ENCODE measurements at regions not wholly inside any gene's neighbourhood (a gene's known extent, or its start where the extent isn't known, plus 50 kb on each side); places are given as distances from the start of the nearest gene placed in this dataset.

GRCh38 chr6:98146656-98147055 is 687.7 kb upstream of the POU3F2 start:
- ATAC-seq (no peak), DNase-seq (ENCODE audit: low read depth, low spot score) (no peak)
- Histone ChIP-seq H3K9ac (ENCODE audit: low read length) (no peak overlapping the region), H3K4me1 (ENCODE audit: control insufficient read depth in 1 of 2, insufficient read depth in 2 of 2, low read length in 2 of 2) (no peaks in the 10 kb centered on the region), H3K79me2 (ENCODE audit: insufficient read depth, low read length) (no peaks in the 10 kb centered on the region), H3K4me2 (ENCODE audit: low read length) (no peak overlapping the region), H3K27me3 (ENCODE audit: insufficient read depth, low read length) (no peaks in the 10 kb centered on the region), H3K9me2 (ENCODE audit: insufficient read depth) (no peaks in the 10 kb centered on the region), H4K20me1 (ENCODE audit: insufficient read depth) (no peaks in the 10 kb centered on the region), H3K36me3 (ENCODE audit: control insufficient read depth in 1 of 2, insufficient read depth in 2 of 2, low read length in 2 of 2) (no peaks in the 10 kb centered on the region), H3K4me3 (replicated peaks in 1 of 2; ENCODE audit: low read depth in 1 of 2, low read length in 2 of 2) (no peak overlapping the region), H2AFZ (ENCODE audit: low read depth, low read length, poor library complexity, severe bottlenecking) (no peak overlapping the region), H3K9me3 (ENCODE audit: control insufficient read depth in 1 of 2, insufficient read depth in 1 of 2, low read depth in 1 of 2, low read length in 2 of 2) (peaks cover 0 to 6% of the 10 kb centered on the region in 2 experiments; a peak in 1 of 4 replicates), H3K27ac (ENCODE audit: low read depth, low read length) (no peak overlapping the region)
- TF ChIP-seq, protein P1, sequence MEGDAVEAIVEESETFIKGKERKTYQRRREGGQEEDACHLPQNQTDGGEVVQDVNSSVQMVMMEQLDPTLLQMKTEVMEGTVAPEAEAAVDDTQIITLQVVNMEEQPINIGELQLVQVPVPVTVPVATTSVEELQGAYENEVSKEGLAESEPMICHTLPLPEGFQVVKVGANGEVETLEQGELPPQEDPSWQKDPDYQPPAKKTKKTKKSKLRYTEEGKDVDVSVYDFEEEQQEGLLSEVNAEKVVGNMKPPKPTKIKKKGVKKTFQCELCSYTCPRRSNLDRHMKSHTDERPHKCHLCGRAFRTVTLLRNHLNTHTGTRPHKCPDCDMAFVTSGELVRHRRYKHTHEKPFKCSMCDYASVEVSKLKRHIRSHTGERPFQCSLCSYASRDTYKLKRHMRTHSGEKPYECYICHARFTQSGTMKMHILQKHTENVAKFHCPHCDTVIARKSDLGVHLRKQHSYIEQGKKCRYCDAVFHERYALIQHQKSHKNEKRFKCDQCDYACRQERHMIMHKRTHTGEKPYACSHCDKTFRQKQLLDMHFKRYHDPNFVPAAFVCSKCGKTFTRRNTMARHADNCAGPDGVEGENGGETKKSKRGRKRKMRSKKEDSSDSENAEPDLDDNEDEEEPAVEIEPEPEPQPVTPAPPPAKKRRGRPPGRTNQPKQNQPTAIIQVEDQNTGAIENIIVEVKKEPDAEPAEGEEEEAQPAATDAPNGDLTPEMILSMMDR (IDR thresholded peaks at IDR 0.05 in 2 of 3, conservative IDR thresholded peaks at IDR 0.05 in 1 of 3; ENCODE audit: borderline replicate concordance in 1 of 3, insufficient read depth in 1 of 3, low read depth in 2 of 3, low read length in 2 of 3): no peak
- TF ChIP-seq TCF7L2 (IDR thresholded peaks at IDR 0.05; ENCODE audit: borderline replicate concordance, extremely low read depth, insufficient read depth, insufficient read length): no peak
- TF ChIP-seq, protein P2, sequence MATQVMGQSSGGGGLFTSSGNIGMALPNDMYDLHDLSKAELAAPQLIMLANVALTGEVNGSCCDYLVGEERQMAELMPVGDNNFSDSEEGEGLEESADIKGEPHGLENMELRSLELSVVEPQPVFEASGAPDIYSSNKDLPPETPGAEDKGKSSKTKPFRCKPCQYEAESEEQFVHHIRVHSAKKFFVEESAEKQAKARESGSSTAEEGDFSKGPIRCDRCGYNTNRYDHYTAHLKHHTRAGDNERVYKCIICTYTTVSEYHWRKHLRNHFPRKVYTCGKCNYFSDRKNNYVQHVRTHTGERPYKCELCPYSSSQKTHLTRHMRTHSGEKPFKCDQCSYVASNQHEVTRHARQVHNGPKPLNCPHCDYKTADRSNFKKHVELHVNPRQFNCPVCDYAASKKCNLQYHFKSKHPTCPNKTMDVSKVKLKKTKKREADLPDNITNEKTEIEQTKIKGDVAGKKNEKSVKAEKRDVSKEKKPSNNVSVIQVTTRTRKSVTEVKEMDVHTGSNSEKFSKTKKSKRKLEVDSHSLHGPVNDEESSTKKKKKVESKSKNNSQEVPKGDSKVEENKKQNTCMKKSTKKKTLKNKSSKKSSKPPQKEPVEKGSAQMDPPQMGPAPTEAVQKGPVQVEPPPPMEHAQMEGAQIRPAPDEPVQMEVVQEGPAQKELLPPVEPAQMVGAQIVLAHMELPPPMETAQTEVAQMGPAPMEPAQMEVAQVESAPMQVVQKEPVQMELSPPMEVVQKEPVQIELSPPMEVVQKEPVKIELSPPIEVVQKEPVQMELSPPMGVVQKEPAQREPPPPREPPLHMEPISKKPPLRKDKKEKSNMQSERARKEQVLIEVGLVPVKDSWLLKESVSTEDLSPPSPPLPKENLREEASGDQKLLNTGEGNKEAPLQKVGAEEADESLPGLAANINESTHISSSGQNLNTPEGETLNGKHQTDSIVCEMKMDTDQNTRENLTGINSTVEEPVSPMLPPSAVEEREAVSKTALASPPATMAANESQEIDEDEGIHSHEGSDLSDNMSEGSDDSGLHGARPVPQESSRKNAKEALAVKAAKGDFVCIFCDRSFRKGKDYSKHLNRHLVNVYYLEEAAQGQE (IDR thresholded peaks at IDR 0.05; ENCODE audit: low read depth): no peak
- no peak for TF ChIP-seq ZNF274 (IDR thresholded peaks at IDR 0.05; ENCODE audit: low read depth, low read length)
- TF ChIP-seq ELF1 (IDR thresholded peaks at IDR 0.05; ENCODE audit: borderline replicate concordance, low read depth): no peak
- TF ChIP-seq, protein P3, sequence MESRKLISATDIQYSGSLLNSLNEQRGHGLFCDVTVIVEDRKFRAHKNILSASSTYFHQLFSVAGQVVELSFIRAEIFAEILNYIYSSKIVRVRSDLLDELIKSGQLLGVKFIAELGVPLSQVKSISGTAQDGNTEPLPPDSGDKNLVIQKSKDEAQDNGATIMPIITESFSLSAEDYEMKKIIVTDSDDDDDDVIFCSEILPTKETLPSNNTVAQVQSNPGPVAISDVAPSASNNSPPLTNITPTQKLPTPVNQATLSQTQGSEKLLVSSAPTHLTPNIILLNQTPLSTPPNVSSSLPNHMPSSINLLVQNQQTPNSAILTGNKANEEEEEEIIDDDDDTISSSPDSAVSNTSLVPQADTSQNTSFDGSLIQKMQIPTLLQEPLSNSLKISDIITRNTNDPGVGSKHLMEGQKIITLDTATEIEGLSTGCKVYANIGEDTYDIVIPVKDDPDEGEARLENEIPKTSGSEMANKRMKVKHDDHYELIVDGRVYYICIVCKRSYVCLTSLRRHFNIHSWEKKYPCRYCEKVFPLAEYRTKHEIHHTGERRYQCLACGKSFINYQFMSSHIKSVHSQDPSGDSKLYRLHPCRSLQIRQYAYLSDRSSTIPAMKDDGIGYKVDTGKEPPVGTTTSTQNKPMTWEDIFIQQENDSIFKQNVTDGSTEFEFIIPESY (IDR thresholded peaks at IDR 0.05; ENCODE audit: extremely low read depth, insufficient replicate concordance, low read length): no peak
- no TSS peak for BruUV-seq (replicated peaks)
- CTCF ChIA-PET: no interaction called here
- RAD21 ChIA-PET (ENCODE audit: low non-redundant PET in 1 of 2, low total read pairs in 2 of 2, uncharacterized antibody in 2 of 2, unreplicated experiment in 2 of 2): no interaction called here
- POLR2A ChIA-PET: no interaction called here
- intact Hi-C loops (cut with micrococcal nuclease): no loop called here

All from HCT116 (cell line).